ENCODE measurements at regions not wholly inside any gene's neighbourhood (a gene's known extent, or its start where the extent isn't known, plus 50 kb on each side); places are given as distances from the start of the nearest gene placed in this dataset.

- ATAC-seq = no peak
- no peak for DNase-seq
- Mint-ChIP-seq H3K9me3 (no peaks in the 10 kb centered on the region), H3K4me3 (peak overlapping the region; percentile 72), H3K4me1 (ENCODE audit: low read depth) (peaks cover 33% of the 10 kb centered on the region), H3K27me3 (ENCODE audit: low read depth) (peaks cover 89% of the 10 kb centered on the region), H3K36me3 (ENCODE audit: insufficient read depth) (no peaks in the 10 kb centered on the region)
These were observed 99.7 kb upstream of the HSD17B12 start for GRCh38 chr11:43580735-43581369.

- Mint-ChIP-seq H3K4me1 (ENCODE audit: low read depth) (peaks cover 31% of the 10 kb centered on the region), H3K27me3 (ENCODE audit: low read depth) (peaks cover 86% of the 10 kb centered on the region), H3K4me3 (peak overlapping the region; percentile 72), H3K9me3 (no peaks in the 10 kb centered on the region), H3K36me3 (ENCODE audit: insufficient read depth) (no peaks in the 10 kb centered on the region)
- no peak for ATAC-seq
- DNase-seq = no peak
These were observed 99.0 kb upstream of the HSD17B12 start for GRCh38 chr11:43581370-43582023.

GRCh38 chr11:43582024-43582862 lies 98.3 kb upstream of the HSD17B12 start:
- H3K9me3 Mint-ChIP-seq = no peaks in the 10 kb centered on the region
- DNase-seq (no peak), ATAC-seq (no peak)
- no peak overlapping the region for H3K4me3 Mint-ChIP-seq
- no peaks in the 10 kb centered on the region for H3K36me3 Mint-ChIP-seq (ENCODE audit: insufficient read depth)
- peaks cover 78% of the 10 kb centered on the region for H3K27me3 Mint-ChIP-seq (ENCODE audit: low read depth)
- H3K4me1 Mint-ChIP-seq (ENCODE audit: low read depth) = peaks cover 29% of the 10 kb centered on the region

GRCh38 chr11:43582863-43583462 lies 97.6 kb upstream of the HSD17B12 start:
- Mint-ChIP-seq H3K4me3 (no peak overlapping the region), H3K4me1 (ENCODE audit: low read depth) (peaks cover 23% of the 10 kb centered on the region), H3K36me3 (ENCODE audit: insufficient read depth) (no peaks in the 10 kb centered on the region), H3K27me3 (ENCODE audit: low read depth) (peaks cover 74% of the 10 kb centered on the region), H3K9me3 (no peaks in the 10 kb centered on the region)
- ATAC-seq (no peak), DNase-seq (no peak)

GRCh38 chr11:43583548-43583947 lies 97.0 kb upstream of the HSD17B12 start:
- DNase-seq (no peak), ATAC-seq (no peak)
- Mint-ChIP-seq H3K4me3 (no peak overlapping the region), H3K27me3 (ENCODE audit: low read depth) (peaks cover 70% of the 10 kb centered on the region), H3K4me1 (ENCODE audit: low read depth) (peaks cover 23% of the 10 kb centered on the region), H3K36me3 (ENCODE audit: insufficient read depth) (no peaks in the 10 kb centered on the region), H3K9me3 (no peaks in the 10 kb centered on the region)

GRCh38 chr11:43585877-43586608 lies 94.5 kb upstream of the HSD17B12 start:
- no peak for DNase-seq
- Mint-ChIP-seq H3K36me3 (ENCODE audit: insufficient read depth) (no peaks in the 10 kb centered on the region), H3K9me3 (no peaks in the 10 kb centered on the region), H3K4me1 (ENCODE audit: low read depth) (peaks cover 6% of the 10 kb centered on the region), H3K27me3 (ENCODE audit: low read depth) (peaks cover 50% of the 10 kb centered on the region), H3K4me3 (no peak overlapping the region)
- no peak for ATAC-seq

GRCh38 chr11:43589601-43590250 lies 90.8 kb upstream of the HSD17B12 start:
- peaks cover 21% of the 10 kb centered on the region for H3K27me3 Mint-ChIP-seq (ENCODE audit: low read depth)
- no peaks in the 10 kb centered on the region for H3K4me1 Mint-ChIP-seq (ENCODE audit: low read depth)
- no peak overlapping the region for H3K4me3 Mint-ChIP-seq
- H3K36me3 Mint-ChIP-seq (ENCODE audit: insufficient read depth) = no peaks in the 10 kb centered on the region
- no peak for ATAC-seq
- H3K9me3 Mint-ChIP-seq = no peaks in the 10 kb centered on the region
- no peak for DNase-seq

- no peak for DNase-seq
- H3K4me3 Mint-ChIP-seq = no peak overlapping the region
- H3K36me3 Mint-ChIP-seq (ENCODE audit: insufficient read depth) = no peaks in the 10 kb centered on the region
- no peaks in the 10 kb centered on the region for H3K4me1 Mint-ChIP-seq (ENCODE audit: low read depth)
- no peaks in the 10 kb centered on the region for H3K9me3 Mint-ChIP-seq
- no peak for ATAC-seq
- peaks cover 29% of the 10 kb centered on the region for H3K27me3 Mint-ChIP-seq (ENCODE audit: low read depth)
These were observed 79.0 kb upstream of the HSD17B12 start for GRCh38 chr11:43601511-43601910.

- no peak for ATAC-seq
- Mint-ChIP-seq H3K27me3 (ENCODE audit: low read depth) (peaks cover 27% of the 10 kb centered on the region), H3K4me1 (ENCODE audit: low read depth) (no peaks in the 10 kb centered on the region), H3K36me3 (ENCODE audit: insufficient read depth) (no peaks in the 10 kb centered on the region), H3K9me3 (no peaks in the 10 kb centered on the region), H3K4me3 (no peak overlapping the region)
- no peak for DNase-seq
These were observed 77.9 kb upstream of the HSD17B12 start for GRCh38 chr11:43602670-43603069.

- Mint-ChIP-seq H3K4me3 (no peak overlapping the region), H3K36me3 (ENCODE audit: insufficient read depth) (no peaks in the 10 kb centered on the region), H3K27me3 (ENCODE audit: low read depth) (peaks cover 15% of the 10 kb centered on the region), H3K9me3 (peaks cover 13% of the 10 kb centered on the region), H3K4me1 (ENCODE audit: low read depth) (no peaks in the 10 kb centered on the region)
- ATAC-seq (no peak), DNase-seq (no peak)
These were observed 66.3 kb upstream of the HSD17B12 start for GRCh38 chr11:43614214-43614613.

- DNase-seq (no peak), ATAC-seq (no peak)
- H3K4me1 Mint-ChIP-seq (ENCODE audit: low read depth) = no peaks in the 10 kb centered on the region
- no peak overlapping the region for H3K4me3 Mint-ChIP-seq
- H3K9me3 Mint-ChIP-seq = peaks cover 12% of the 10 kb centered on the region
- no peaks in the 10 kb centered on the region for H3K36me3 Mint-ChIP-seq (ENCODE audit: insufficient read depth)
- peaks cover 26% of the 10 kb centered on the region for H3K27me3 Mint-ChIP-seq (ENCODE audit: low read depth)
These were observed 60.6 kb upstream of the HSD17B12 start for GRCh38 chr11:43619863-43620505.

- ATAC-seq (no peak), DNase-seq (no peak)
- Mint-ChIP-seq H3K4me1 (ENCODE audit: low read depth) (no peaks in the 10 kb centered on the region), H3K36me3 (ENCODE audit: insufficient read depth) (no peaks in the 10 kb centered on the region), H3K27me3 (ENCODE audit: low read depth) (peaks cover 34% of the 10 kb centered on the region), H3K4me3 (no peak overlapping the region), H3K9me3 (no peaks in the 10 kb centered on the region)
These were observed 53.7 kb upstream of the HSD17B12 start for GRCh38 chr11:43626798-43627197.
